ENCODE measurements at regions not wholly inside any gene's neighbourhood (a gene's known extent, or its start where the extent isn't known, plus 50 kb on each side); places are given as distances from the start of the nearest gene placed in this dataset.

- no peak for DNase-seq (ENCODE audit: low read depth)
Measured at GRCh38 chr2:51225377-51225776, 193.4 kb upstream of the NRXN1 start.

GRCh38 chr2:51224790-51225189 is 192.9 kb upstream of the NRXN1 start:
- DNase-seq (ENCODE audit: low read depth), result no peak

GRCh38 chr2:51222106-51222505 is 190.2 kb upstream of the NRXN1 start:
- DNase-seq (ENCODE audit: low read depth), result no peak

GRCh38 chr2:51220606-51221005 is 188.7 kb upstream of the NRXN1 start:
- DNase-seq (ENCODE audit: low read depth), result no peak

GRCh38 chr2:51220080-51220479 is 188.1 kb upstream of the NRXN1 start:
- no peak for DNase-seq (ENCODE audit: low read depth)

GRCh38 chr2:51219468-51219867 is 187.5 kb upstream of the NRXN1 start:
- DNase-seq (ENCODE audit: low read depth), result no peak

GRCh38 chr2:51218047-51218446 is 186.1 kb upstream of the NRXN1 start:
- no peak for DNase-seq (ENCODE audit: low read depth)

- DNase-seq (ENCODE audit: low read depth), result no peak
Measured at GRCh38 chr2:51213826-51214225, 181.9 kb upstream of the NRXN1 start.

GRCh38 chr2:51212374-51212773 is 180.4 kb upstream of the NRXN1 start:
- no peak for DNase-seq (ENCODE audit: low read depth)

- DNase-seq (ENCODE audit: low read depth), result no peak
Measured at GRCh38 chr2:51208521-51208920, 176.6 kb upstream of the NRXN1 start.

GRCh38 chr2:51201295-51201694 is 169.4 kb upstream of the NRXN1 start:
- DNase-seq (ENCODE audit: low read depth), result no peak

- no peak for DNase-seq (ENCODE audit: low read depth)
Measured at GRCh38 chr2:51194656-51195055, 162.7 kb upstream of the NRXN1 start.

GRCh38 chr2:51170273-51170672 is 138.3 kb upstream of the NRXN1 start:
- DNase-seq (ENCODE audit: low read depth), result no peak

GRCh38 chr2:51165534-51166260 is 133.8 kb upstream of the NRXN1 start:
- no peak for DNase-seq (ENCODE audit: low read depth)

- no peak for DNase-seq (ENCODE audit: low read depth)
Measured at GRCh38 chr2:51158251-51158650, 126.3 kb upstream of the NRXN1 start.

GRCh38 chr2:51153236-51153635 is 121.3 kb upstream of the NRXN1 start:
- DNase-seq (ENCODE audit: low read depth), result no peak

GRCh38 chr2:51151490-51152140 is 119.7 kb upstream of the NRXN1 start:
- no peak for DNase-seq (ENCODE audit: low read depth)

- DNase-seq (ENCODE audit: low read depth), result no peak
Measured at GRCh38 chr2:51149725-51150124, 117.8 kb upstream of the NRXN1 start.

GRCh38 chr2:51145761-51146160 is 113.8 kb upstream of the NRXN1 start:
- no peak for DNase-seq (ENCODE audit: low read depth)

GRCh38 chr2:51120754-51121280 is 88.9 kb upstream of the NRXN1 start:
- DNase-seq (ENCODE audit: low read depth), result no peak

- DNase-seq (ENCODE audit: low read depth), result no peak
Measured at GRCh38 chr2:51111532-51111931, 79.6 kb upstream of the NRXN1 start.

GRCh38 chr2:51108794-51109193 is 76.9 kb upstream of the NRXN1 start:
- DNase-seq (ENCODE audit: low read depth), result no peak

- DNase-seq (ENCODE audit: low read depth), result no peak
Measured at GRCh38 chr2:51107841-51108240, 75.9 kb upstream of the NRXN1 start.

GRCh38 chr2:51105811-51106210 is 73.9 kb upstream of the NRXN1 start:
- no peak for DNase-seq (ENCODE audit: low read depth)
